WI38 (cell line): ENCODE measurements at regions not wholly inside any gene's neighbourhood (a gene's known extent, or its start where the extent isn't known, plus 50 kb on each side); places are given as distances from the start of the nearest gene placed in this dataset.

Experiments
- H3K4me3 ChIP-seq: 2 replicates; pipeline ENCODE4 v1.5.1; 2011; ENCODE audit warnings: low read depth, mild to moderate bottlenecking, control low read depth, low read length
- TF ChIP-seq, protein P1 (sequence below): IDR thresholded peaks from 2 replicates; pipeline ENCODE4 v1.5.1; 2012; ENCODE audit warnings: low read depth, mild to moderate bottlenecking, control low read depth, low read length

DNA sequence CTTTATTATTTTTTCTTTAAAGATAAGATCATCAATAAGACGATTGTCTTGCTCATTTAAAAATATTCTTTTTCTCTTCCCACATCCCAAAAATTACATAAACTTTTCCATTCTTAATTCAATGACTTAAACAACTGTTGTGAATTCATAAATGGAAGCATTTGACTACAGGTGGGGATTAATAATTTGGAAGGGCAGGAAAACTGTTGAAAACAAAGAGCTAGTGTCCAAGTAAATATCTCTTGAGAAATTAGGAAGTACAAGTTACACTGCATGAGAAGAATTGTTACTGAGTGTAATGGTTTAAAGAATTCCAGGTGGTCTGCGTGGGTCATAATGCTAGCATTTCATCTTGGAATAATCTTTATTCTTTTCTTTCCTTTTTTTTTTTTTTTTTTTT, 634.8 kb upstream of the ZEB2 start:
- TF ChIP-seq, protein P1, sequence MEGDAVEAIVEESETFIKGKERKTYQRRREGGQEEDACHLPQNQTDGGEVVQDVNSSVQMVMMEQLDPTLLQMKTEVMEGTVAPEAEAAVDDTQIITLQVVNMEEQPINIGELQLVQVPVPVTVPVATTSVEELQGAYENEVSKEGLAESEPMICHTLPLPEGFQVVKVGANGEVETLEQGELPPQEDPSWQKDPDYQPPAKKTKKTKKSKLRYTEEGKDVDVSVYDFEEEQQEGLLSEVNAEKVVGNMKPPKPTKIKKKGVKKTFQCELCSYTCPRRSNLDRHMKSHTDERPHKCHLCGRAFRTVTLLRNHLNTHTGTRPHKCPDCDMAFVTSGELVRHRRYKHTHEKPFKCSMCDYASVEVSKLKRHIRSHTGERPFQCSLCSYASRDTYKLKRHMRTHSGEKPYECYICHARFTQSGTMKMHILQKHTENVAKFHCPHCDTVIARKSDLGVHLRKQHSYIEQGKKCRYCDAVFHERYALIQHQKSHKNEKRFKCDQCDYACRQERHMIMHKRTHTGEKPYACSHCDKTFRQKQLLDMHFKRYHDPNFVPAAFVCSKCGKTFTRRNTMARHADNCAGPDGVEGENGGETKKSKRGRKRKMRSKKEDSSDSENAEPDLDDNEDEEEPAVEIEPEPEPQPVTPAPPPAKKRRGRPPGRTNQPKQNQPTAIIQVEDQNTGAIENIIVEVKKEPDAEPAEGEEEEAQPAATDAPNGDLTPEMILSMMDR: no peak
- no peak overlapping the region for H3K4me3 ChIP-seq

DNA sequence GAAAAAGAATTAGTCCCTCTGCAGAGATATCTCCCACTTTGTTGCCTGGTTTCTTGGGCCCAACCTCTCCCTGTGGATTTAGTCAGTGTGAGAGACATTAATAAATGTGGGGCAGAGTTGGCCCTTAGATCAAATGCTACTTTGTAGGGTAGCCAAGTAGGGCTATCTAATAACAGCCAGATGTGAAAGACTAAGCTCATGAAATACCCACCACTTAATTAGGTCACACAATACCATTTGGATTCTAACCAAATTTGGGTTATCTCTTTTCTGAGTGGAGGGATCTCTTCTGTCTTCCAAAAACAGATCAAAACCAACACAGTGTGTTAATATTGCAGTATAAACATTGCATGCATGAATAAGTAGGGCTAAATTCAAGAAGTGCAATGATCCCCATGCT, 626.8 kb upstream of the ZEB2 start:
- TF ChIP-seq, protein P1: no peak
- no peak overlapping the region for H3K4me3 ChIP-seq

DNA sequence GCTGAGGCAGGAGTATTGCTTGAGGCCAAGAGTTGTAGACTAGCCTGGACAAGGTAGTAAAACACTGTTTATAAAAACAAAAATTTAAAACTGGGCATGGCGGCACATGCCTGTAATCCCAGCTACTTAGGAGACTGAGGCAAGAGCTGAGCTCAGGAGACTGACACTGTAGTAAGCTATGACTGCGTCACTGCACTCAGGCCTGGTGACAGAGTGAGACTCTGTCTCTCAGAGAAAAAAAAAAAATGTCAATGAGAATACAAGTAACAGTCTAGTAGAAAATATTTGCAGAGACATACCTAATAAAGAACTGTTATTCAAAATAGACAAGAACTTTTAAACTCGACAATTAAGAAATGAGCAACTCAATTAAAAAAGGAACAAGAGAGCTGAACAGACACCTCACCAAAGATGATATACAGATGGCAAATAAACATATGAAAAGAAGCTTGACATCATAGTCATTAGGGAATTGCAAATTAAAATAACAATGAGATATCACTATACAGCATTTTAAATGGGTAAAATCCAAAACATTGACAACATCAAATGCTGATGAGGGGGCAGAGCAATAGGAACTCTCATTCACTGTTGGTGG, 624.3 kb upstream of the ZEB2 start:
- TF ChIP-seq, protein P1: no peak
- H3K4me3 ChIP-seq: no peak overlapping the region

DNA sequence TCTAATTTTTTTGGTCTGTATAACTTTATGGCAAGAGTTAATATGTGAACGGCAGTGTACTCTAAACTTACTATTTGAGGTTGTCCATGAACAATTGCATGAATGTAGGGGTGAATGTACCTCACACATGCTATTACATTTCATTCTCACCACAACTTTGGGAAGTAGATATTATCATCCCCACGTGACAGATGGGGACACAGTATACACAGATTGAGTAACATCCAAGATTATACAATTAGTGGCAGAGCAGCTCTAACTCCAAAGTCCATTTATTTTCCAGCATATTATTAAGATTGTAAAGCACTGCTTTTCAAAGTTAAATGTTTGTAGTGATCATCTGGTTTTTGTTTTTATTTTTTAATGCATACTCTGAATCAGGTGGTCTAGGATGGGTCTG, 622.1 kb upstream of the ZEB2 start:
- TF ChIP-seq, protein P1: no peak
- H3K4me3 ChIP-seq: no peak overlapping the region

- TF ChIP-seq, protein P1: no peak
- H3K4me3 ChIP-seq: no peak overlapping the region
Measured at GRCh38 chr2:145140658-145141057, 620.7 kb upstream of the ZEB2 start.

- TF ChIP-seq, protein P1: no peak
- no peak overlapping the region for H3K4me3 ChIP-seq
Measured at GRCh38 chr2:145138626-145139025, 618.7 kb upstream of the ZEB2 start.

DNA sequence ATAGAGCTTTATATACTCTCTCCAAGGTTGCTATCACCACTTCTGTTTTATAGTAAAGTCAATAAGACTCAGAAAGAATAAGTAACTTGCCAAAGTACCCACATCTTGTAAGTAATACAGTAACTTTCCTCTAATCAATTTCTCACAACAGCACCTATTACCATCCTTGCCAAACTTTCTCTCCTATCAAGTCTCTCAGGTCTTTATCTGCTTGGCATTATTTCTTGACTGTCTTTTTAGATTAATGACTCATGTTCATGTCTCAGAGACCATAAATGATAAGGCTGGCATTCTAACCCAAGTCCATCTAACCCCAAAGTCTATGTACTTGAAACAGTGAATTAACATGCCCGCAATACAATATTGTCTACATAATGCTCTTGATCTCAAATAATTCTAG, 618.0 kb upstream of the ZEB2 start:
- TF ChIP-seq, protein P1: no peak
- H3K4me3 ChIP-seq: no peak overlapping the region
